GM12878 (cell line): ENCODE measurements at regions not wholly inside any gene's neighbourhood (a gene's known extent, or its start where the extent isn't known, plus 50 kb on each side); places are given as distances from the start of the nearest gene placed in this dataset.

ENCODE experiments used
- BCL11A ChIP-seq: IDR thresholded peaks from 2 replicates; pipeline ENCODE4 v1.6.1; 2011; ENCODE audit warnings: low read depth, low read length
- EZH2 ChIP-seq: IDR thresholded peaks from 2 replicates; pipeline ENCODE4 v1.6.1; 2012; ENCODE audit warnings: low read depth, mild to moderate bottlenecking, control low read depth, inconsistent platforms, low read length, borderline replicate concordance; ENCODE audit not compliant: control insufficient read depth
- POLR2AphosphoS5 ChIP-seq: IDR thresholded peaks from 2 replicates; pipeline ENCODE4 v1.6.1; 2011; ENCODE audit warnings: mild to moderate bottlenecking, low read length, inconsistent platforms
- RCOR1 ChIP-seq: conservative IDR thresholded peaks from 2 replicates; pipeline ENCODE4 v1.6.1; 2012; ENCODE audit warnings: low read depth, low read length, improper control_type of control experiment
- SPI1 ChIP-seq: IDR thresholded peaks from 2 replicates; pipeline ENCODE4 v1.6.1; 2011; ENCODE audit warnings: low read depth, mild to moderate bottlenecking, low read length, moderate library complexity, borderline replicate concordance; ENCODE audit not compliant: insufficient read depth
- ZNF274 ChIP-seq: IDR thresholded peaks from one replicate; pipeline ENCODE4 v1.8.0; 2011; ENCODE audit not compliant: insufficient read length, insufficient read depth
- TF ChIP-seq, protein P1 (sequence below), 3 experiments: IDR thresholded peaks in 2 of 3; conservative IDR thresholded peaks in 1 of 3; 2 replicates each; pipeline ENCODE4 v1.5.1; 2011; ENCODE audit warnings: low read depth in 3 of 3, low read length in 3 of 3, mild to moderate bottlenecking in 3 of 3, control low read depth in 2 of 3, moderate library complexity in 2 of 3, inconsistent platforms in 1 of 3, mixed read lengths in 1 of 3; ENCODE audit not compliant: control insufficient read depth in 2 of 3, insufficient read depth in 1 of 3; ENCODE audit errors: extremely low read depth in 1 of 3

DNA sequence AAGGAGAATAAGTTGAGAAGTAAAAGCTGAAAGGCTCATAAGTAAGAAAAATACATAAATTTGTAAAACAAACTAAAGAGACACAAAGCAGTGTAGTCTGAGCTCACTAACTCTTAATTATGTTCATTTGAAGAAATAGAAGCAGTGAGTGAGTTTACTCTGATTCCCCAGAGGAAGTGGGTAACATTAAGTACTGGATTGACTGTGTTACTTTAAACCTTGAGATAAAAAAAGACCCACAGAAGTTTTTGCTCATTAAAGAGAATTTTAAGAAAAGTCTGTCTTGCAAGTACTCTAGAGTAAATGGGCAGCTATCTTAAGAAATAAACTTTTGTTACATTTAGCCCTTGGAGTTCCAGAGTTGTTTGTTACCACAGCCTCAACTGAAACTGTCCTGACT lies 2466.9 kb downstream of the PCDH7 start:
- TF ChIP-seq BCL11A: peak; percentile 62; the same call in 1 of the 2 replicates
- TF ChIP-seq, protein P1, sequence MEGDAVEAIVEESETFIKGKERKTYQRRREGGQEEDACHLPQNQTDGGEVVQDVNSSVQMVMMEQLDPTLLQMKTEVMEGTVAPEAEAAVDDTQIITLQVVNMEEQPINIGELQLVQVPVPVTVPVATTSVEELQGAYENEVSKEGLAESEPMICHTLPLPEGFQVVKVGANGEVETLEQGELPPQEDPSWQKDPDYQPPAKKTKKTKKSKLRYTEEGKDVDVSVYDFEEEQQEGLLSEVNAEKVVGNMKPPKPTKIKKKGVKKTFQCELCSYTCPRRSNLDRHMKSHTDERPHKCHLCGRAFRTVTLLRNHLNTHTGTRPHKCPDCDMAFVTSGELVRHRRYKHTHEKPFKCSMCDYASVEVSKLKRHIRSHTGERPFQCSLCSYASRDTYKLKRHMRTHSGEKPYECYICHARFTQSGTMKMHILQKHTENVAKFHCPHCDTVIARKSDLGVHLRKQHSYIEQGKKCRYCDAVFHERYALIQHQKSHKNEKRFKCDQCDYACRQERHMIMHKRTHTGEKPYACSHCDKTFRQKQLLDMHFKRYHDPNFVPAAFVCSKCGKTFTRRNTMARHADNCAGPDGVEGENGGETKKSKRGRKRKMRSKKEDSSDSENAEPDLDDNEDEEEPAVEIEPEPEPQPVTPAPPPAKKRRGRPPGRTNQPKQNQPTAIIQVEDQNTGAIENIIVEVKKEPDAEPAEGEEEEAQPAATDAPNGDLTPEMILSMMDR (IDR thresholded peaks at IDR 0.05 in 2 of 3, conservative IDR thresholded peaks at IDR 0.05 in 1 of 3; ENCODE audit: control insufficient read depth in 2 of 3, extremely low read depth in 1 of 3, insufficient read depth in 1 of 3, low read depth in 3 of 3, low read length in 3 of 3): no peak
- no peak for TF ChIP-seq RCOR1
- TF ChIP-seq POLR2AphosphoS5: no peak
- TF ChIP-seq SPI1: peak; percentile 69; the same call in 1 of the 2 replicates
- TF ChIP-seq EZH2: no peak
- TF ChIP-seq ZNF274: no peak
